K562 (cell line): ENCODE measurements at regions not wholly inside any gene's neighbourhood (a gene's known extent, or its start where the extent isn't known, plus 50 kb on each side); places are given as distances from the start of the nearest gene placed in this dataset.

Experiments used
- ATAC-seq: fragments of 200-7000 bp; cut with Tn5 transposase; 3 replicates; pipeline ENCODE4 v1.9.1; 2020; ENCODE audit warnings: moderate library complexity
- BruUV-seq: library from RNA; stranded (reverse); fragments of 400-500 nt; replicated peaks from 2 replicates; lab custom pipeline; 2021; lab: Mats Ljungman, UMichigan
- CTCF ChIA-PET: fragments of 300-600 bp; formaldehyde crosslinking; extraction: SDS; loops from one replicate; lab custom pipeline; 2021; ENCODE audit warnings: low intra/inter-chr PET ratio; lab: Yijun Ruan, JAX
- POLR2A ChIA-PET: fragments of 300-600, 350-650 bp; sonication (Branson Sonifier 250); formaldehyde crosslinking; extraction: SDS; loops from one replicate; lab custom pipeline; 2021; ENCODE audit warnings: antibody characterized with exemption, inconsistent platforms; lab: Yijun Ruan, JAX
- DNase-seq, 4 experiments: peaks; one replicate each; pipeline versions ENCODE4 v3.0.0 to v3.0.0-alpha.2; 2011 to 2018; ENCODE audit warnings: low spot score in 3 of 4, mixed read lengths in 3 of 4; ENCODE audit errors: extremely low read depth in 1 of 4
- FAIRE-seq: peaks from 2 replicates; lab custom pipeline; 2011; peaks lifted over from hg19 to GRCh38; lab: Jason Lieb, UNC
- H2AFZ ChIP-seq: 2 replicates; pipeline ENCODE4 v1.6.0; 2011; ENCODE audit warnings: low read depth, low read length, control low read depth, inconsistent platforms
- H3K27ac ChIP-seq: fragments of 200-600 bp; 3 replicates; pipeline ENCODE4 v1.8.0; 2011; ENCODE audit warnings: low read depth, mild to moderate bottlenecking, control low read depth, inconsistent platforms, low read length, moderate library complexity, mixed read lengths; ENCODE audit errors: extremely low read depth
- H3K27me3 ChIP-seq, 2 experiments: fragments of 300-600 bp in 1 of 2; 2 replicates in 1 of 2; 3 replicates in 1 of 2; pipeline versions ENCODE4 v1.6.0 to v1.8.0; 2011; ENCODE audit warnings: inconsistent platforms in 2 of 2, low read length in 2 of 2, mild to moderate bottlenecking in 1 of 2, mixed read lengths in 1 of 2, moderate library complexity in 1 of 2; ENCODE audit not compliant: control insufficient read depth in 2 of 2, insufficient read depth in 2 of 2
- H3K36me3 ChIP-seq: fragments of 300-600 bp; 3 replicates; pipeline ENCODE4 v1.8.0; 2011; ENCODE audit warnings: mild to moderate bottlenecking, low read length, inconsistent platforms; ENCODE audit not compliant: control insufficient read depth, insufficient read depth
- H3K4me1 ChIP-seq, 2 experiments: fragments of 200-600 bp in 1 of 2; replicated peaks in 1 of 2; 2 replicates in 1 of 2; 3 replicates in 1 of 2; pipeline versions ENCODE4 v1.5.1 to v1.8.0; 2011; ENCODE audit warnings: inconsistent platforms in 2 of 2, low read length in 2 of 2, mild to moderate bottlenecking in 1 of 2, mixed read lengths in 1 of 2, moderate library complexity in 1 of 2; ENCODE audit not compliant: control insufficient read depth in 2 of 2, insufficient read depth in 2 of 2
- H3K4me2 ChIP-seq: 2 replicates; pipeline ENCODE4 v1.6.1; 2011; ENCODE audit warnings: low read length, control low read depth, inconsistent platforms, mixed read lengths; ENCODE audit not compliant: insufficient read depth
- H3K4me3 ChIP-seq: fragments of 200-600 bp; sonication (generic), shearing (Covaris generic); 2 replicates; pipeline ENCODE4 v1.5.1; 2016; ENCODE audit warnings: control low read depth, inconsistent platforms
- H3K79me2 ChIP-seq: fragments of 200-600 bp; 3 replicates; pipeline ENCODE4 v1.8.0; 2011; ENCODE audit warnings: low read length, inconsistent platforms; ENCODE audit not compliant: control insufficient read depth, insufficient read depth
- H3K9ac ChIP-seq, 2 experiments: 2 replicates each; pipeline versions ENCODE4 v1.6.0 to v1.6.1; 2011; ENCODE audit warnings: low read depth in 2 of 2, low read length in 2 of 2, control low read depth in 1 of 2, inconsistent platforms in 1 of 2, mild to moderate bottlenecking in 1 of 2, mixed read lengths in 1 of 2; ENCODE audit not compliant: insufficient read depth in 1 of 2
- H3K9me1 ChIP-seq: one replicate; pipeline ENCODE4 v1.6.0; 2011; ENCODE audit warnings: inconsistent platforms, mild to moderate bottlenecking, low read length, moderate library complexity; ENCODE audit not compliant: control insufficient read depth, insufficient read depth
- H3K9me3 ChIP-seq: replicated peaks from 2 replicates; pipeline ENCODE4 v1.5.1; 2011; ENCODE audit warnings: low read depth, low read length, inconsistent platforms; ENCODE audit not compliant: control insufficient read depth, insufficient read depth
- H4K20me1 ChIP-seq: replicated peaks from 2 replicates; pipeline ENCODE4 v1.6.1; 2011; ENCODE audit warnings: low read length, inconsistent platforms, mixed read lengths; ENCODE audit not compliant: control insufficient read depth, insufficient read depth
- ETS2 ChIP-seq: IDR thresholded peaks from 2 replicates; pipeline ENCODE4 v1.6.1; 2016; ENCODE audit warnings: borderline replicate concordance, missing genetic modification characterization, mild to moderate bottlenecking, moderate library complexity, missing compliant biosample characterization; ENCODE audit not compliant: poor library complexity, severe bottlenecking
- GABPA ChIP-seq: fragments of 200-800 bp; sonication (Bioruptor generic); conservative IDR thresholded peaks from 2 replicates; pipeline ENCODE4 v1.6.1; 2016; ENCODE audit warnings: low read depth, missing genetic modification characterization, missing compliant biosample characterization
- KHSRP ChIP-seq: fragments of 450-650 bp; IDR thresholded peaks from 2 replicates; pipeline ENCODE4 v1.6.1; 2017
- TEAD4 ChIP-seq, 2 experiments: sonication (generic) in 1 of 2; formaldehyde crosslinking in 1 of 2; IDR thresholded peaks; 2 replicates each; pipeline versions ENCODE4 v1.6.1 to v1.8.0; 2012 to 2022; ENCODE audit warnings: borderline replicate concordance in 1 of 2, inconsistent platforms in 1 of 2, low read length in 1 of 2, mild to moderate bottlenecking in 1 of 2, missing genetic modification reagents in 1 of 2
- ZC3H4 ChIP-seq: sonication (generic); formaldehyde crosslinking; IDR thresholded peaks from 2 replicates; pipeline ENCODE4 v1.9.0; 2021; ENCODE audit warnings: missing genetic modification reagents, borderline replicate concordance
- ZNF436 ChIP-seq: fragments of 250-450, 450-650 bp; sonication (Bioruptor Pico); formaldehyde crosslinking; IDR thresholded peaks from 2 replicates; pipeline ENCODE4 v1.7.0; 2020; ENCODE audit warnings: mild to moderate bottlenecking
- WGBS: fragments of 100-300 bp; shearing (Covaris generic); methylation state at CpG from one replicate; pipeline ENCODE4 v1.1.6; 2016; ENCODE audit warnings: low coverage, mixed read lengths; ENCODE audit not compliant: insufficient coverage; ENCODE audit errors: missing lambda C conversion rate; 5-methylcytosine and 5-hydroxymethylcytosine counted together
- in situ Hi-C: fragments of 300-500 bp; cut with MboI; formaldehyde crosslinking; loops from 4 replicates; pipeline ENCODE4 v1.15.0; 2018; ENCODE audit warnings: inconsistent platforms, mixed read lengths
- intact Hi-C: fragments of 100-400 bp; cut with micrococcal nuclease; formaldehyde crosslinking; loops from 2 replicates; pipeline ENCODE4 v1.14.2; 2022
- TF ChIP-seq, protein P1 (sequence below), 2 experiments: fragments of 200-800 bp in 1 of 2; sonication (Bioruptor generic) in 1 of 2; sonication (generic) in 1 of 2; formaldehyde crosslinking in 1 of 2; IDR thresholded peaks in 1 of 2; conservative IDR thresholded peaks in 1 of 2; 2 replicates each; pipeline versions ENCODE4 v1.5.0 to v1.6.1; 2016 to 2020; ENCODE audit warnings: missing compliant biosample characterization in 1 of 2, missing genetic modification characterization in 1 of 2, missing genetic modification reagents in 1 of 2
- TF ChIP-seq, protein P2 (sequence below): fragments of 250-450 bp; sonication (Bioruptor Pico); IDR thresholded peaks from 2 replicates; pipeline ENCODE4 v1.5.0; 2022; ENCODE audit warnings: mild to moderate bottlenecking

DNA sequence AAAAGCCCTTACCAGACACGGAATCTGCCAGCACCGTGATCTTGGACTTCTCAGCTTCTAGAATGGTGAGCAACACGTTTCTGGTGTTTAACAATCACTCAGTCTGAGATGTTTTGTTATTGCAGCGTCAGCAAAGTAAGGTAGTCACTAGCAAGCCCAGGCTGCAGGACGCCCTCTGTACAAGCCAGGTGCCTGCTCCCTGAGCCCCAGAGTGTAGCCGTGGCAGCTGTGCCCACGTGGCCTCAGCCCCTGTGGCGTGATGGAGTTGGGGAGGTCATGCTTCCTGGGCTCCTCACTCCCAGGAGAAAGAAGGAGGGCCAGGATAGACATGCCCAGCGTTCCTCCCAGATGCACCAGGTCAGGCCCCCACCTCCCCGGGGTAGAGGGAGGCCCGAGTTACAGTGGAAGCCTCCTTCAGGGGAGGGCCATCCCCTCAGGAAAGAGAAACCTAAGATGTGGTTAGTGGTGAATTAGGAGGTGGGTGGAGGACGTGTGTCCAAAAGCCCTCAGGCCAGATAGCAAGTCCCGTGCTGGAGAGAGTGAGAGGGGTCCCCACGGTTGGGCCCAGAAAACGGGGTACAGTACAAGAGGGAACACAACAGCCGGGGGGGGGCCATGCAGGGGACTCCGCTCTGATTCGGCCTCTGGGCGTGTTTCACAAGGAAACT lies 169.6 kb upstream of the SOX1 start:
- ChIA-PET POLR2A (interaction anchor here (1.3 kb wide), 1 partner anchor 8 kb away, joined by 3 read pairs; no protein-coding TSS in a partner anchor), CTCF (no interaction called here)
- H3K4me3 ChIP-seq, result no peak overlapping the region
- no TSS peak for BruUV-seq
- intact Hi-C loops, result no loop called here
- H3K9me3 ChIP-seq, result no peaks in the 10 kb centered on the region
- H3K79me2 ChIP-seq, result no peaks in the 10 kb centered on the region
- ATAC-seq, result no peak
- H3K27ac ChIP-seq, result no peak overlapping the region
- no peak overlapping the region for H3K4me2 ChIP-seq
- no peaks in the 10 kb centered on the region for H3K4me1 ChIP-seq
- peaks cover 0 to 21% of the 10 kb centered on the region in 2 experiments; a peak in 2 of 5 replicates for H3K27me3 ChIP-seq
- H3K9me1 ChIP-seq, result no peaks in the 10 kb centered on the region
- no peaks in the 10 kb centered on the region for H3K36me3 ChIP-seq
- FAIRE-seq, result no peak
- H3K9ac ChIP-seq, result no peak overlapping the region
- H4K20me1 ChIP-seq, result no peaks in the 10 kb centered on the region
- DNase-seq, result no peak
- TF ChIP-seq GABPA (tag) (no peak), TEAD4 (IDR thresholded peaks at IDR 0.05; ENCODE audit: low read length) (no peak), TEAD4 (CRISPR knock-in tag; IDR thresholded peaks at IDR 0.05; ENCODE audit: borderline replicate concordance) (no peak), ETS2 (tag) (no peak), ZNF436 (no peak), ZC3H4 (CRISPR knock-in tag) (no peak), KHSRP (no peak)
- TF ChIP-seq, protein P1, sequence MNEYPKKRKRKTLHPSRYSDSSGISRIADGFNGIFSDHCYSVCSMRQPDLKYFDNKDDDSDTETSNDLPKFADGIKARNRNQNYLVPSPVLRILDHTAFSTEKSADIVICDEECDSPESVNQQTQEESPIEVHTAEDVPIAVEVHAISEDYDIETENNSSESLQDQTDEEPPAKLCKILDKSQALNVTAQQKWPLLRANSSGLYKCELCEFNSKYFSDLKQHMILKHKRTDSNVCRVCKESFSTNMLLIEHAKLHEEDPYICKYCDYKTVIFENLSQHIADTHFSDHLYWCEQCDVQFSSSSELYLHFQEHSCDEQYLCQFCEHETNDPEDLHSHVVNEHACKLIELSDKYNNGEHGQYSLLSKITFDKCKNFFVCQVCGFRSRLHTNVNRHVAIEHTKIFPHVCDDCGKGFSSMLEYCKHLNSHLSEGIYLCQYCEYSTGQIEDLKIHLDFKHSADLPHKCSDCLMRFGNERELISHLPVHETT (CRISPR knock-in tag; conservative IDR thresholded peaks at IDR 0.05 in 1 of 2, IDR thresholded peaks at IDR 0.05 in 1 of 2), result no peak
- TF ChIP-seq, protein P2, sequence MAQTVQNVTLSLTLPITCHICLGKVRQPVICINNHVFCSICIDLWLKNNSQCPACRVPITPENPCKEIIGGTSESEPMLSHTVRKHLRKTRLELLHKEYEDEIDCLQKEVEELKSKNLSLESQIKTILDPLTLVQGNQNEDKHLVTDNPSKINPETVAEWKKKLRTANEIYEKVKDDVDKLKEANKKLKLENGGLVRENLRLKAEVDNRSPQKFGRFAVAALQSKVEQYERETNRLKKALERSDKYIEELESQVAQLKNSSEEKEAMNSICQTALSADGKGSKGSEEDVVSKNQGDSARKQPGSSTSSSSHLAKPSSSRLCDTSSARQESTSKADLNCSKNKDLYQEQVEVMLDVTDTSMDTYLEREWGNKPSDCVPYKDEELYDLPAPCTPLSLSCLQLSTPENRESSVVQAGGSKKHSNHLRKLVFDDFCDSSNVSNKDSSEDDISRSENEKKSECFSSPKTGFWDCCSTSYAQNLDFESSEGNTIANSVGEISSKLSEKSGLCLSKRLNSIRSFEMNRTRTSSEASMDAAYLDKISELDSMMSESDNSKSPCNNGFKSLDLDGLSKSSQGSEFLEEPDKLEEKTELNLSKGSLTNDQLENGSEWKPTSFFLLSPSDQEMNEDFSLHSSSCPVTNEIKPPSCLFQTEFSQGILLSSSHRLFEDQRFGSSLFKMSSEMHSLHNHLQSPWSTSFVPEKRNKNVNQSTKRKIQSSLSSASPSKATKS (CRISPR knock-in tag), result no peak
- TF ChIP-seq, all 486 proteins: peak for 0
- in situ Hi-C loops, result no loop called here
- H2AFZ ChIP-seq, result no peak overlapping the region
- WGBS, result under 1% methylated on average over 16 of the region's 19 CpGs
